ENCODE measurements at regions not wholly inside any gene's neighbourhood (a gene's known extent, or its start where the extent isn't known, plus 50 kb on each side); places are given as distances from the start of the nearest gene placed in this dataset.
A peak's percentile ranks its signal among the peaks of the same experiment; 100 is the strongest.

- no peak for DNase-seq (ENCODE audit: low read depth in 3 of 3)
Observed at GRCh38 chr15:70505936-70506912, 257.1 kb downstream of the UACA start.

GRCh38 chr15:70505411-70505919 is 257.9 kb downstream of the UACA start:
- no peak for DNase-seq (ENCODE audit: low read depth in 3 of 3)

- no peak for DNase-seq (ENCODE audit: low read depth in 3 of 3)
Observed at GRCh38 chr15:70504988-70505387, 258.4 kb downstream of the UACA start.

- DNase-seq (ENCODE audit: low read depth in 3 of 3) = peak in 1 of 3 experiments; percentile 52
Observed at GRCh38 chr15:70504299-70504951, 258.9 kb downstream of the UACA start.

GRCh38 chr15:70503798-70504298 is 259.5 kb downstream of the UACA start:
- DNase-seq (ENCODE audit: low read depth in 3 of 3) = no peak

GRCh38 chr15:70503073-70503745 is 260.1 kb downstream of the UACA start:
- no peak for DNase-seq (ENCODE audit: low read depth in 3 of 3)

- DNase-seq (ENCODE audit: low read depth in 3 of 3) = no peak
Observed at GRCh38 chr15:70502529-70502928, 260.8 kb downstream of the UACA start.

- DNase-seq (ENCODE audit: low read depth in 3 of 3) = no peak
Observed at GRCh38 chr15:70501849-70502248, 261.5 kb downstream of the UACA start.

- DNase-seq (ENCODE audit: low read depth in 3 of 3) = no peak
Observed at GRCh38 chr15:70501121-70501727, 262.1 kb downstream of the UACA start.

GRCh38 chr15:70499791-70500190 is 263.6 kb downstream of the UACA start:
- DNase-seq (ENCODE audit: low read depth in 3 of 3) = no peak

GRCh38 chr15:70498096-70498626 is 265.2 kb downstream of the UACA start:
- DNase-seq (ENCODE audit: low read depth in 3 of 3) = no peak

- no peak for DNase-seq (ENCODE audit: low read depth in 3 of 3)
Observed at GRCh38 chr15:70497661-70498060, 265.7 kb downstream of the UACA start.

- no peak for DNase-seq (ENCODE audit: low read depth in 3 of 3)
Observed at GRCh38 chr15:70495991-70496599, 267.3 kb downstream of the UACA start.

- DNase-seq (ENCODE audit: low read depth in 3 of 3) = peak in 1 of 3 experiments; percentile 58
Observed at GRCh38 chr15:70494852-70495571, 268.3 kb downstream of the UACA start.

GRCh38 chr15:70494517-70494851 is 268.9 kb downstream of the UACA start:
- no peak for DNase-seq (ENCODE audit: low read depth in 3 of 3)

- no peak for DNase-seq (ENCODE audit: low read depth in 3 of 3)
Observed at GRCh38 chr15:70493787-70494516, 269.4 kb downstream of the UACA start.

GRCh38 chr15:70493376-70493775 is 270.0 kb downstream of the UACA start:
- no peak for DNase-seq (ENCODE audit: low read depth in 3 of 3)

- peak in 2 of 3 experiments; percentile 67 to 79 for DNase-seq (ENCODE audit: low read depth in 3 of 3)
Observed at GRCh38 chr15:70492240-70493177, 270.8 kb downstream of the UACA start.

Data from stimulated activated CD4-positive, alpha-beta T cell treated with anti-CD3 and anti-CD28 coated beads, TNF-alpha, amount 100 ng/mL, for 24 hours (primary cell).